GM12878 (cell line): ENCODE measurements at regions not wholly inside any gene's neighbourhood (a gene's known extent, or its start where the extent isn't known, plus 50 kb on each side); places are given as distances from the start of the nearest gene placed in this dataset.

Experiments
- ATAC-seq: fragments of 200-7000 bp; cut with Tn5 transposase; 3 replicates; pipeline ENCODE4 v1.9.1; 2020; ENCODE audit warnings: mild to moderate bottlenecking, moderate library complexity
- BruUV-seq: library from RNA; stranded (reverse); fragments of 400-500 nt; replicated peaks from 2 replicates; lab custom pipeline; 2021; lab: Mats Ljungman, UMichigan
- CTCF ChIA-PET: fragments of 300-600 bp; sonication (Branson Sonifier 250); formaldehyde crosslinking; extraction: SDS; loops from one replicate; lab custom pipeline; 2021; ENCODE audit warnings: inconsistent platforms; lab: Yijun Ruan, JAX
- POLR2A ChIA-PET: fragments of 350-600 bp; formaldehyde crosslinking; extraction: SDS; loops from one replicate; lab custom pipeline; 2021; ENCODE audit warnings: inconsistent platforms; lab: Charles Lee
- RAD21 ChIA-PET: fragments of 300-600 bp; sonication (Branson Sonifier 250); formaldehyde crosslinking; loops from one replicate; lab custom pipeline; 2023; ENCODE audit warnings: antibody characterized with exemption; ENCODE audit not compliant: unreplicated experiment; lab: Charles Lee
- SMC1A ChIA-PET: fragments of 300-600 bp; sonication (Branson Sonifier 250); formaldehyde crosslinking; loops from one replicate; lab custom pipeline; 2023; ENCODE audit not compliant: unreplicated experiment, uncharacterized antibody; lab: Charles Lee
- DNase-seq: peaks from one replicate; pipeline ENCODE4 v3.0.0-alpha.2; 2011; ENCODE audit warnings: low read depth, low spot score
- FAIRE-seq: peaks from 3 replicates; lab custom pipeline; 2011; peaks lifted over from hg19 to GRCh38; lab: Jason Lieb, UNC
- H2AFZ ChIP-seq: 2 replicates; pipeline ENCODE4 v1.6.0; 2011; ENCODE audit warnings: low read depth, low read length, control low read depth; ENCODE audit not compliant: control insufficient read depth
- H3K27ac ChIP-seq: 2 replicates; pipeline ENCODE4 v1.5.1; 2011; ENCODE audit warnings: control low read depth; ENCODE audit not compliant: control insufficient read depth, insufficient read depth
- H3K27me3 ChIP-seq, 2 experiments: replicated peaks in 1 of 2; 2 replicates each; pipeline versions ENCODE4 v1.6.0 to v1.6.1; 2011; ENCODE audit warnings: low read length in 1 of 2; ENCODE audit not compliant: control insufficient read depth in 2 of 2, insufficient read depth in 2 of 2
- H3K36me3 ChIP-seq, 2 experiments: 2 replicates each; pipeline ENCODE4 v1.5.1; 2011; ENCODE audit warnings: low read length in 1 of 2; ENCODE audit not compliant: control insufficient read depth in 2 of 2, insufficient read depth in 2 of 2
- H3K4me1 ChIP-seq: 2 replicates; pipeline ENCODE4 v1.6.1; 2011; ENCODE audit warnings: mild to moderate bottlenecking, low read length, moderate library complexity, mixed read lengths; ENCODE audit not compliant: control insufficient read depth, insufficient read depth
- H3K4me2 ChIP-seq: 2 replicates; pipeline ENCODE4 v1.6.0; 2011; ENCODE audit warnings: control low read depth; ENCODE audit not compliant: control insufficient read depth, insufficient read depth
- H3K4me3 ChIP-seq: fragments of 200-600 bp; sonication (generic); 2 replicates; pipeline ENCODE4 v1.5.1; 2016
- H3K79me2 ChIP-seq: 2 replicates; pipeline ENCODE4 v1.6.0; 2011; ENCODE audit warnings: low read length; ENCODE audit not compliant: control insufficient read depth, insufficient read depth
- H3K9ac ChIP-seq: 2 replicates; pipeline ENCODE4 v1.8.0; 2011; ENCODE audit warnings: low read length, control low read depth, mixed read lengths; ENCODE audit not compliant: control insufficient read depth, insufficient read depth
- H3K9me3 ChIP-seq: replicated peaks from 3 replicates; pipeline ENCODE4 v1.5.1; 2011; ENCODE audit warnings: mild to moderate bottlenecking, low read length; ENCODE audit not compliant: control insufficient read depth, insufficient read depth
- H4K20me1 ChIP-seq: 2 replicates; pipeline ENCODE4 v1.6.0; 2011; ENCODE audit not compliant: control insufficient read depth, insufficient read depth
- CBX3 ChIP-seq: fragments of 200-600 bp; sonication (generic); IDR thresholded peaks from 2 replicates; pipeline ENCODE4 v1.6.1; 2016; ENCODE audit warnings: low read depth, borderline replicate concordance
- EP300 ChIP-seq, 2 experiments: fragments of 150-350 bp in 1 of 2; IDR thresholded peaks; 2 replicates each; pipeline ENCODE4 v1.6.1; 2011 to 2012; ENCODE audit warnings: low read depth in 2 of 2, low read length in 2 of 2, borderline replicate concordance in 1 of 2, improper control_type of control experiment in 1 of 2, inconsistent platforms in 1 of 2; ENCODE audit not compliant: control insufficient read depth in 1 of 2
- FOS ChIP-seq: IDR thresholded peaks from 3 replicates; pipeline ENCODE4 v1.6.1; 2011; ENCODE audit warnings: borderline replicate concordance; ENCODE audit not compliant: insufficient read length; ENCODE audit errors: extremely low read depth
- JUND ChIP-seq: IDR thresholded peaks from 2 replicates; pipeline ENCODE4 v1.6.1; 2012; ENCODE audit warnings: low read depth, mild to moderate bottlenecking, low read length, improper control_type of control experiment, moderate library complexity
- NR2C1 ChIP-seq: fragments of 450-650 bp; IDR thresholded peaks from 2 replicates; pipeline ENCODE4 v1.6.1; 2017; ENCODE audit warnings: antibody characterized with exemption, mild to moderate bottlenecking, moderate library complexity
- NRF1 ChIP-seq: conservative IDR thresholded peaks from 2 replicates; pipeline ENCODE4 v1.6.1; 2011; ENCODE audit warnings: mild to moderate bottlenecking, low read depth, low read length, improper control_type of control experiment
- POU2F2 ChIP-seq: IDR thresholded peaks from 3 replicates; pipeline ENCODE4 v1.6.1; 2011; ENCODE audit warnings: low read depth, mild to moderate bottlenecking, low read length, borderline replicate concordance
- SMAD1 ChIP-seq: fragments of 450-650 bp; IDR thresholded peaks from 2 replicates; pipeline ENCODE4 v1.6.1; 2018; ENCODE audit warnings: mild to moderate bottlenecking, low read depth; ENCODE audit not compliant: partially characterized antibody
- WRNIP1 ChIP-seq: IDR thresholded peaks from 2 replicates; pipeline ENCODE4 v1.6.1; 2011; ENCODE audit warnings: low read depth, low read length, improper control_type of control experiment, borderline replicate concordance
- ZNF274 ChIP-seq: IDR thresholded peaks from one replicate; pipeline ENCODE4 v1.8.0; 2011; ENCODE audit not compliant: insufficient read length, insufficient read depth
- ZSCAN29 ChIP-seq: fragments of 450-650 bp; IDR thresholded peaks from 2 replicates; pipeline ENCODE4 v1.6.1; 2017; ENCODE audit warnings: mild to moderate bottlenecking, moderate library complexity
- WGBS: methylation state at CpG from one replicate; pipeline ENCODE4 v1.1.6; 2016; ENCODE audit warnings: low lambda C conversion rate; ENCODE audit not compliant: insufficient replicate concordance, insufficient coverage; ENCODE audit errors: missing lambda C conversion rate; 5-methylcytosine and 5-hydroxymethylcytosine counted together
- in situ Hi-C: fragments of 300-500 bp; cut with MboI; formaldehyde crosslinking; loops from 9 replicates; pipeline ENCODE4 v1.14.3; 2018; ENCODE audit warnings: mixed read lengths
- intact Hi-C: fragments of 100-400 bp; cut with micrococcal nuclease; formaldehyde crosslinking; loops from one replicate; pipeline ENCODE4 v1.14.2; 2022; ENCODE audit not compliant: unreplicated experiment
- TF ChIP-seq, protein P1 (sequence below): IDR thresholded peaks from 2 replicates; pipeline ENCODE4 v1.6.1; 2011; ENCODE audit warnings: low read depth, mild to moderate bottlenecking, low read length, moderate library complexity, borderline replicate concordance; ENCODE audit errors: extremely low read depth
- TF ChIP-seq, protein P2 (sequence below): fragments of 450-650 bp; IDR thresholded peaks from 2 replicates; pipeline ENCODE4 v1.6.1; 2017; ENCODE audit warnings: mild to moderate bottlenecking, moderate library complexity
- TF ChIP-seq, protein P3 (sequence below): fragments of 450-650 bp; IDR thresholded peaks from 2 replicates; pipeline ENCODE4 v1.6.1; 2018; ENCODE audit warnings: borderline replicate concordance, mild to moderate bottlenecking; ENCODE audit not compliant: partially characterized antibody

DNA sequence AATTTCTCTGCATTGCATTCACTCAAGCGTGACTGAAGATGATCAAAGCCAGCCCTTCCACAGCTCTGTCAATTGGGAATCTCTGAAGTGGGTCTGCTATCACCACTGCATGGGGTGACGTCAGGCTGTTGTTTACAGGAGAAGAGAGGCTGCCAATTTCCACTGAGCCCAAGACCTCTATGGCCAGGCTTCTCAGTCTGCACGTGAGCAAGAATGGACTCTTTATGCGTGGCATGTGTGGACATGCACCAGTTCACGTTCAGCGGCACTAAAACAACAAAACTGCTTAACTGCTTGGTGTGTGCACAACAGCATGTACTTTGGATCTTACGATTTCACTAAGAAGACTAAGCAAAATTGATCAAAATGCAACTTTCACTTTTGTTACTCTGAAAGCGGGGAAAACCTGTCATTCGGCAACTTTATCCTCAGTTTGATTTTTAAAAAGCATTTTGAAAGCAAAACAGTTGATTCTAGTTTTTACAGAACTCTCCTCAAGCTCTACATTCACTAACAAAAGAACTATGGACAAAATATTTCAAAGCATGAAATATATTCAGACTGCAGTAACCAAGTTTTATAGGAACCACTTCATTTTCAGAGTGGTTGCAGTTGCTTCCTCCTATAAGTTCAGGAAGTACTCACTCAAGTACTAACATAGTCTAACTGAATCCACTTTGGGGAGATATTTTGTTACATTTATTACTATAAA, 77.0 kb upstream of the SERTAD2 start (continued):
- TF ChIP-seq ZSCAN29: no peak
- TF ChIP-seq, all 136 proteins: peak for 37

DNA sequence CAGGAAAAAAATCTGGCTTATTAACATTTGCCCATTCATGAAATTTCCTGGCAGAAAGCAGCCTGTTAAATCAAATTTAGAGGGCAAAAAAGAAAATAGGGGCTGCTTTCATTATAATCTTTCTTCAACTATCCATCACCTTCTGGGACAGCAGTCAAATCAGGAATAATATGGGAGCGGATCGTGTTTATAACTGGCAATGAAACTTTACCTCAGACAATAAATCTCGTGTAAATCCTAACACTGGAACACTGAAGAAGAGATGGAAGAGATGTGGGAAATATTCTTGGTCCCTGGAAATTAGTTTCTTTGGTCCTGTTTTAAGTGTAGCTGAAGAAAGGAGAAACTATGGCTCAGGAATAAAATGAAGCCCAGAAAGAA, 77.5 kb upstream of the SERTAD2 start:
- WGBS: 13% methylated on average over 3 of the region's 3 CpGs
- peaks cover 51% of the 10 kb centered on the region for H3K79me2 ChIP-seq
- TF ChIP-seq ZNF274 (no peak), NRF1 (no peak), EP300 (IDR thresholded peaks at IDR 0.05; ENCODE audit: borderline replicate concordance in 1 of 2, control insufficient read depth in 1 of 2, low read depth in 2 of 2, low read length in 2 of 2) (no peak), WRNIP1 (no peak), JUND (no peak), CBX3 (no peak), SMAD1 (no peak), FOS (no peak), POU2F2 (no peak), NR2C1 (no peak)
- TF ChIP-seq, protein P1, sequence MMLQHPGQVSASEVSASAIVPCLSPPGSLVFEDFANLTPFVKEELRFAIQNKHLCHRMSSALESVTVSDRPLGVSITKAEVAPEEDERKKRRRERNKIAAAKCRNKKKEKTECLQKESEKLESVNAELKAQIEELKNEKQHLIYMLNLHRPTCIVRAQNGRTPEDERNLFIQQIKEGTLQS: no peak
- TF ChIP-seq, protein P2, sequence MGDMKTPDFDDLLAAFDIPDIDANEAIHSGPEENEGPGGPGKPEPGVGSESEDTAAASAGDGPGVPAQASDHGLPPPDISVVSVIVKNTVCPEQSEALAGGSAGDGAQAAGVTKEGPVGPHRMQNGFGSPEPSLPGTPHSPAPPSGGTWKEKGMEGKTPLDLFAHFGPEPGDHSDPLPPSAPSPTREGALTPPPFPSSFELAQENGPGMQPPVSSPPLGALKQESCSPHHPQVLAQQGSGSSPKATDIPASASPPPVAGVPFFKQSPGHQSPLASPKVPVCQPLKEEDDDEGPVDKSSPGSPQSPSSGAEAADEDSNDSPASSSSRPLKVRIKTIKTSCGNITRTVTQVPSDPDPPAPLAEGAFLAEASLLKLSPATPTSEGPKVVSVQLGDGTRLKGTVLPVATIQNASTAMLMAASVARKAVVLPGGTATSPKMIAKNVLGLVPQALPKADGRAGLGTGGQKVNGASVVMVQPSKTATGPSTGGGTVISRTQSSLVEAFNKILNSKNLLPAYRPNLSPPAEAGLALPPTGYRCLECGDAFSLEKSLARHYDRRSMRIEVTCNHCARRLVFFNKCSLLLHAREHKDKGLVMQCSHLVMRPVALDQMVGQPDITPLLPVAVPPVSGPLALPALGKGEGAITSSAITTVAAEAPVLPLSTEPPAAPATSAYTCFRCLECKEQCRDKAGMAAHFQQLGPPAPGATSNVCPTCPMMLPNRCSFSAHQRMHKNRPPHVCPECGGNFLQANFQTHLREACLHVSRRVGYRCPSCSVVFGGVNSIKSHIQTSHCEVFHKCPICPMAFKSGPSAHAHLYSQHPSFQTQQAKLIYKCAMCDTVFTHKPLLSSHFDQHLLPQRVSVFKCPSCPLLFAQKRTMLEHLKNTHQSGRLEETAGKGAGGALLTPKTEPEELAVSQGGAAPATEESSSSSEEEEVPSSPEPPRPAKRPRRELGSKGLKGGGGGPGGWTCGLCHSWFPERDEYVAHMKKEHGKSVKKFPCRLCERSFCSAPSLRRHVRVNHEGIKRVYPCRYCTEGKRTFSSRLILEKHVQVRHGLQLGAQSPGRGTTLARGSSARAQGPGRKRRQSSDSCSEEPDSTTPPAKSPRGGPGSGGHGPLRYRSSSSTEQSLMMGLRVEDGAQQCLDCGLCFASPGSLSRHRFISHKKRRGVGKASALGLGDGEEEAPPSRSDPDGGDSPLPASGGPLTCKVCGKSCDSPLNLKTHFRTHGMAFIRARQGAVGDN: no peak
- TF ChIP-seq, protein P3, sequence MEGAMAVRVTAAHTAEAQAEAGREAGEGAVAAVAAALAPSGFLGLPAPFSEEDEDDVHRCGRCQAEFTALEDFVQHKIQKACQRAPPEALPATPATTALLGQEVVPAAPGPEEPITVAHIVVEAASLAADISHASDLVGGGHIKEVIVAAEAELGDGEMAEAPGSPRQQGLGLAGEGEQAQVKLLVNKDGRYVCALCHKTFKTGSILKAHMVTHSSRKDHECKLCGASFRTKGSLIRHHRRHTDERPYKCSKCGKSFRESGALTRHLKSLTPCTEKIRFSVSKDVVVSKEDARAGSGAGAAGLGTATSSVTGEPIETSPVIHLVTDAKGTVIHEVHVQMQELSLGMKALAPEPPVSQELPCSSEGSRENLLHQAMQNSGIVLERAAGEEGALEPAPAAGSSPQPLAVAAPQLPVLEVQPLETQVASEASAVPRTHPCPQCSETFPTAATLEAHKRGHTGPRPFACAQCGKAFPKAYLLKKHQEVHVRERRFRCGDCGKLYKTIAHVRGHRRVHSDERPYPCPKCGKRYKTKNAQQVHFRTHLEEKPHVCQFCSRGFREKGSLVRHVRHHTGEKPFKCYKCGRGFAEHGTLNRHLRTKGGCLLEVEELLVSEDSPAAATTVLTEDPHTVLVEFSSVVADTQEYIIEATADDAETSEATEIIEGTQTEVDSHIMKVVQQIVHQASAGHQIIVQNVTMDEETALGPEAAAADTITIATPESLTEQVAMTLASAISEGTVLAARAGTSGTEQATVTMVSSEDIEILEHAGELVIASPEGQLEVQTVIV: no peak

More for the DNA sequence above, 77.5 kb upstream of the SERTAD2 start:
- ChIA-PET CTCF (interaction anchor here (0.6 to 1.2 kb wide), 6 partner anchors 9 to 100 kb away, joined by 3 to 4 read pairs (median 3); no protein-coding TSS in a partner anchor), POLR2A (interaction anchor here (0.9 to 11.0 kb wide), 6 partner anchors 12 to 88 kb away, joined by 3 to 115 read pairs (median 34); partner anchors contain the start of gene SERTAD2), SMC1A (interaction anchor here (1.0 to 35.8 kb wide), 6 partner anchors 12 to 102 kb away, joined by 3 to 945 read pairs (median 6); partner anchors contain the start of gene SERTAD2), RAD21 (interaction anchor here (1.4 to 11.5 kb wide), 5 partner anchors 16 to 184 kb away, joined by 3 to 216 read pairs (median 4); no protein-coding TSS in a partner anchor)
- no peak for DNase-seq
- FAIRE-seq: no peak
- no TSS peak for BruUV-seq
- no peak for ATAC-seq
- Histone ChIP-seq H3K36me3 (peaks cover 0 to 9% of the 10 kb centered on the region in 2 experiments; a peak in 2 of 4 replicates), H3K27ac (peak overlapping the region; percentile 83), H3K4me1 (peaks cover 44% of the 10 kb centered on the region), H3K9ac (peak overlapping the region; percentile 60), H2AFZ (peak overlapping the region; percentile 69), H3K9me3 (no peaks in the 10 kb centered on the region), H3K4me2 (peak overlapping the region; percentile 71), H3K4me3 (peak overlapping the region; percentile 58; the same call in 1 of the 2 replicates), H3K27me3 (no peaks in the 10 kb centered on the region), H4K20me1 (no peaks in the 10 kb centered on the region)
- intact Hi-C loops: loop anchor here (2.0 kb wide), 1 partner anchor 78 kb away; the partner anchor contains the start of gene SERTAD2
- in situ Hi-C loops: no loop called here
